Neural cell (in vitro differentiated cells): ENCODE measurements at regions not wholly inside any gene's neighbourhood (a gene's known extent, or its start where the extent isn't known, plus 50 kb on each side); places are given as distances from the start of the nearest gene placed in this dataset.

ENCODE experiments used
- H2AFZ ChIP-seq: fragments of 200-600, 300-800 bp; sonication (generic), shearing (Covaris generic); 2 replicates; pipeline ENCODE4 v1.6.0; 2014; ENCODE audit warnings: low read depth, mild to moderate bottlenecking, antibody characterized with exemption, low read length, moderate library complexity
- H3F3A ChIP-seq: fragments of 200-600 bp; shearing (Covaris generic); 2 replicates; pipeline ENCODE4 v1.6.1; 2016; ENCODE audit warnings: mild to moderate bottlenecking, moderate library complexity, mixed read lengths, antibody characterized with exemption, low read length; ENCODE audit not compliant: insufficient read depth, poor library complexity, severe bottlenecking
- H3K27ac ChIP-seq: fragments of 200-600, 300-800 bp; sonication (generic), shearing (Covaris generic); 2 replicates; pipeline ENCODE4 v1.5.1; 2014; ENCODE audit warnings: mild to moderate bottlenecking, low read length, moderate library complexity
- H3K27me3 ChIP-seq: fragments of 300-800, 200-600 bp; sonication (generic), shearing (Covaris generic); 2 replicates; pipeline ENCODE4 v1.6.0; 2014; ENCODE audit warnings: mild to moderate bottlenecking, low read depth, low read length, moderate library complexity; ENCODE audit not compliant: insufficient read depth
- H3K36me3 ChIP-seq: fragments of 300-800, 200-600 bp; sonication (generic), shearing (Covaris generic); 2 replicates; pipeline ENCODE4 v1.5.1; 2014; ENCODE audit warnings: mild to moderate bottlenecking, antibody characterized with exemption, low read length, moderate library complexity; ENCODE audit not compliant: insufficient read depth
- H3K4me2 ChIP-seq: fragments of 300-800, 200-600 bp; sonication (generic), shearing (Covaris generic); 2 replicates; pipeline ENCODE4 v1.6.0; 2014; ENCODE audit warnings: mild to moderate bottlenecking, low read length
- H3K4me3 ChIP-seq: fragments of 300-800, 200-600 bp; sonication (generic), shearing (Covaris generic); 2 replicates; pipeline ENCODE4 v1.5.1; 2014; ENCODE audit warnings: mild to moderate bottlenecking, low read length, moderate library complexity
- H3K79me2 ChIP-seq: fragments of 200-600 bp; shearing (Covaris generic); replicated peaks from 2 replicates; pipeline ENCODE4 v1.6.0; 2014; ENCODE audit warnings: mild to moderate bottlenecking, low read length, moderate library complexity; ENCODE audit not compliant: insufficient read depth
- H3K9ac ChIP-seq: fragments of 300-800, 200-600 bp; sonication (generic), shearing (Covaris generic); 2 replicates; pipeline ENCODE4 v1.6.1; 2016; ENCODE audit warnings: mild to moderate bottlenecking, low read length, mixed read lengths
- H3K9me2 ChIP-seq: fragments of 200-600 bp; shearing (Covaris generic); 2 replicates; pipeline ENCODE4 v1.6.1; 2016; ENCODE audit warnings: mild to moderate bottlenecking, low read length, mixed read lengths; ENCODE audit not compliant: insufficient read depth
- H3K9me3 ChIP-seq: fragments of 200-600, 300-800 bp; sonication (generic), shearing (Covaris generic); 2 replicates; pipeline ENCODE4 v1.6.1; 2016; ENCODE audit warnings: mild to moderate bottlenecking, mixed run types, low read length, moderate library complexity, mixed read lengths
- H4K20me1 ChIP-seq: fragments of 200-600 bp; shearing (Covaris generic); 2 replicates; pipeline ENCODE4 v1.6.1; 2016; ENCODE audit warnings: mild to moderate bottlenecking, mixed run types; ENCODE audit not compliant: insufficient read depth
- EP300 ChIP-seq: fragments of 450-650 bp; conservative IDR thresholded peaks from 2 replicates; pipeline ENCODE4 v1.6.1; 2014; ENCODE audit warnings: antibody characterized with exemption, mild to moderate bottlenecking, moderate library complexity; ENCODE audit not compliant: poor library complexity, severe bottlenecking
- EZH2 ChIP-seq: fragments of 200-600, 300-800 bp; shearing (Covaris generic), sonication (generic); IDR thresholded peaks from 2 replicates; pipeline ENCODE4 v1.6.1; 2014; ENCODE audit warnings: antibody characterized with exemption, low read length, borderline replicate concordance, mild to moderate bottlenecking; ENCODE audit not compliant: insufficient read depth, poor library complexity, severe bottlenecking
- MXI1 ChIP-seq: fragments of 450-650 bp; conservative IDR thresholded peaks from 2 replicates; pipeline ENCODE4 v1.6.1; 2014; ENCODE audit warnings: antibody characterized with exemption, mild to moderate bottlenecking; ENCODE audit not compliant: poor library complexity, severe bottlenecking
- POLR2AphosphoS5 ChIP-seq: IDR thresholded peaks from 2 replicates; pipeline ENCODE4 v1.6.1; 2012
- RAD21 ChIP-seq: fragments of 450-650 bp; conservative IDR thresholded peaks from 2 replicates; pipeline ENCODE4 v1.6.1; 2014; ENCODE audit warnings: antibody characterized with exemption, mild to moderate bottlenecking, moderate library complexity
- SMC3 ChIP-seq: fragments of 450-650 bp; conservative IDR thresholded peaks from 2 replicates; pipeline ENCODE4 v1.6.1; 2014; ENCODE audit warnings: antibody characterized with exemption, mild to moderate bottlenecking, moderate library complexity; ENCODE audit not compliant: poor library complexity
- TAF1 ChIP-seq: IDR thresholded peaks from 2 replicates; pipeline ENCODE4 v1.6.1; 2012; ENCODE audit warnings: low read depth
- TF ChIP-seq, protein P1 (sequence below): IDR thresholded peaks from 2 replicates; pipeline ENCODE4 v1.6.1; 2012; ENCODE audit warnings: borderline replicate concordance
- TF ChIP-seq, protein P2 (sequence below): fragments of 450-650 bp; IDR thresholded peaks from 2 replicates; pipeline ENCODE4 v1.5.1; 2014; ENCODE audit warnings: antibody characterized with exemption, mild to moderate bottlenecking, moderate library complexity; ENCODE audit not compliant: poor library complexity, severe bottlenecking

- TF ChIP-seq RAD21 (no peak), POLR2AphosphoS5 (no peak), TAF1 (no peak)
Observed at GRCh38 chr18:55877321-55877720, 289.3 kb upstream of the TCF4 start (continued).

DNA sequence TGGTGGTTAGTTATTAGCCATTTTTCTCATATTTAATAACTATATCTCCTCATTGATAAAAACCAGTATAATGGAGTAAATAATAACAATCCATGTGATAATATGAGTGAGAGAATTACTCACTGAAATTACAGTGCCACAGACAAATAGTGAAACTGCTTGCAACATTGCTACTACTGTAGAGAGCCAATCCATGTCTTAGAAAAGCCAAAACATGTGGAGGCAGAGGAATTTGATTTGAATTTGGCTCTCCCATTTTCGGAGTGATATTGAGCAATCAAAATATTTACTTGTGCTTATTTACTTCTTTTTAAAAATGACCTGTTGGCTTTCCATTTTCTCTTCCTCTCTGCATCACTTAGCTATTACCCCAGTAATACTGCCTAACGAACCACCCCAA is 288.3 kb upstream of the TCF4 start:
- Histone ChIP-seq H3K79me2 (no peaks in the 10 kb centered on the region), H3K27me3 (no peaks in the 10 kb centered on the region), H3K9me2 (no peaks in the 10 kb centered on the region), H3K4me3 (no peak overlapping the region), H3K27ac (no peak overlapping the region), H3K9me3 (no peaks in the 10 kb centered on the region), H2AFZ (no peak overlapping the region), H4K20me1 (no peaks in the 10 kb centered on the region), H3K36me3 (no peaks in the 10 kb centered on the region), H3K4me2 (no peak overlapping the region), H3K9ac (no peak overlapping the region), H3F3A (no peaks in the 10 kb centered on the region)
- TF ChIP-seq EZH2 (no peak), SMC3 (no peak), MXI1 (no peak), TAF1 (no peak), POLR2AphosphoS5 (no peak), RAD21 (no peak)
- TF ChIP-seq, protein P1, sequence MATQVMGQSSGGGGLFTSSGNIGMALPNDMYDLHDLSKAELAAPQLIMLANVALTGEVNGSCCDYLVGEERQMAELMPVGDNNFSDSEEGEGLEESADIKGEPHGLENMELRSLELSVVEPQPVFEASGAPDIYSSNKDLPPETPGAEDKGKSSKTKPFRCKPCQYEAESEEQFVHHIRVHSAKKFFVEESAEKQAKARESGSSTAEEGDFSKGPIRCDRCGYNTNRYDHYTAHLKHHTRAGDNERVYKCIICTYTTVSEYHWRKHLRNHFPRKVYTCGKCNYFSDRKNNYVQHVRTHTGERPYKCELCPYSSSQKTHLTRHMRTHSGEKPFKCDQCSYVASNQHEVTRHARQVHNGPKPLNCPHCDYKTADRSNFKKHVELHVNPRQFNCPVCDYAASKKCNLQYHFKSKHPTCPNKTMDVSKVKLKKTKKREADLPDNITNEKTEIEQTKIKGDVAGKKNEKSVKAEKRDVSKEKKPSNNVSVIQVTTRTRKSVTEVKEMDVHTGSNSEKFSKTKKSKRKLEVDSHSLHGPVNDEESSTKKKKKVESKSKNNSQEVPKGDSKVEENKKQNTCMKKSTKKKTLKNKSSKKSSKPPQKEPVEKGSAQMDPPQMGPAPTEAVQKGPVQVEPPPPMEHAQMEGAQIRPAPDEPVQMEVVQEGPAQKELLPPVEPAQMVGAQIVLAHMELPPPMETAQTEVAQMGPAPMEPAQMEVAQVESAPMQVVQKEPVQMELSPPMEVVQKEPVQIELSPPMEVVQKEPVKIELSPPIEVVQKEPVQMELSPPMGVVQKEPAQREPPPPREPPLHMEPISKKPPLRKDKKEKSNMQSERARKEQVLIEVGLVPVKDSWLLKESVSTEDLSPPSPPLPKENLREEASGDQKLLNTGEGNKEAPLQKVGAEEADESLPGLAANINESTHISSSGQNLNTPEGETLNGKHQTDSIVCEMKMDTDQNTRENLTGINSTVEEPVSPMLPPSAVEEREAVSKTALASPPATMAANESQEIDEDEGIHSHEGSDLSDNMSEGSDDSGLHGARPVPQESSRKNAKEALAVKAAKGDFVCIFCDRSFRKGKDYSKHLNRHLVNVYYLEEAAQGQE, result no peak

GRCh38 chr18:55875371-55875901 is 287.4 kb upstream of the TCF4 start:
- H4K20me1 ChIP-seq, result no peaks in the 10 kb centered on the region
- peak overlapping the region; percentile 54 for H3K27ac ChIP-seq
- H3K4me3 ChIP-seq, result peak overlapping the region; percentile 52
- H3K36me3 ChIP-seq, result no peaks in the 10 kb centered on the region
- H3K9me2 ChIP-seq, result no peaks in the 10 kb centered on the region
- H3F3A ChIP-seq, result no peaks in the 10 kb centered on the region
- H3K4me2 ChIP-seq, result peak overlapping the region; percentile 18
- TF ChIP-seq EZH2 (no peak), MXI1 (no peak), SMC3 (no peak), RAD21 (no peak), EP300 (no peak), TAF1 (no peak), POLR2AphosphoS5 (no peak)
- TF ChIP-seq, protein P1, result no peak
- TF ChIP-seq, protein P2, sequence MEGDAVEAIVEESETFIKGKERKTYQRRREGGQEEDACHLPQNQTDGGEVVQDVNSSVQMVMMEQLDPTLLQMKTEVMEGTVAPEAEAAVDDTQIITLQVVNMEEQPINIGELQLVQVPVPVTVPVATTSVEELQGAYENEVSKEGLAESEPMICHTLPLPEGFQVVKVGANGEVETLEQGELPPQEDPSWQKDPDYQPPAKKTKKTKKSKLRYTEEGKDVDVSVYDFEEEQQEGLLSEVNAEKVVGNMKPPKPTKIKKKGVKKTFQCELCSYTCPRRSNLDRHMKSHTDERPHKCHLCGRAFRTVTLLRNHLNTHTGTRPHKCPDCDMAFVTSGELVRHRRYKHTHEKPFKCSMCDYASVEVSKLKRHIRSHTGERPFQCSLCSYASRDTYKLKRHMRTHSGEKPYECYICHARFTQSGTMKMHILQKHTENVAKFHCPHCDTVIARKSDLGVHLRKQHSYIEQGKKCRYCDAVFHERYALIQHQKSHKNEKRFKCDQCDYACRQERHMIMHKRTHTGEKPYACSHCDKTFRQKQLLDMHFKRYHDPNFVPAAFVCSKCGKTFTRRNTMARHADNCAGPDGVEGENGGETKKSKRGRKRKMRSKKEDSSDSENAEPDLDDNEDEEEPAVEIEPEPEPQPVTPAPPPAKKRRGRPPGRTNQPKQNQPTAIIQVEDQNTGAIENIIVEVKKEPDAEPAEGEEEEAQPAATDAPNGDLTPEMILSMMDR, result no peak
- peak overlapping the region; percentile 11 for H3K9ac ChIP-seq
- no peaks in the 10 kb centered on the region for H3K79me2 ChIP-seq
- no peak overlapping the region for H2AFZ ChIP-seq
- H3K27me3 ChIP-seq, result no peaks in the 10 kb centered on the region
- H3K9me3 ChIP-seq, result no peaks in the 10 kb centered on the region
